H1 (cell line): ENCODE measurements at regions not wholly inside any gene's neighbourhood (a gene's known extent, or its start where the extent isn't known, plus 50 kb on each side); places are given as distances from the start of the nearest gene placed in this dataset.

ENCODE experiments used
- CTCF ChIA-PET: fragments of 300-600 bp; sonication (Branson Sonifier 250); formaldehyde crosslinking; loops from one replicate; lab custom pipeline; 2021; ENCODE audit not compliant: partially characterized antibody; lab: Charles Lee
- POLR2A ChIA-PET: fragments of 300-600 bp; sonication (Branson Sonifier 250); formaldehyde crosslinking; loops from one replicate; lab custom pipeline; 2021; ENCODE audit warnings: inconsistent platforms; ENCODE audit not compliant: partially characterized antibody; lab: Charles Lee
- DNase-seq, 2 experiments: peaks; one replicate each; pipeline versions ENCODE4 v3.0.0 to v3.0.0-alpha.2; 2010 to 2022; ENCODE audit warnings: low spot score in 2 of 2, low read depth in 1 of 2, mixed read lengths in 1 of 2
- FAIRE-seq: peaks from 2 replicates; lab custom pipeline; 2011; peaks lifted over from hg19 to GRCh38; lab: Jason Lieb, UNC
- H2AFZ ChIP-seq: 2 replicates; pipeline ENCODE4 v1.8.1; 2012; ENCODE audit warnings: low read length, inconsistent platforms
- H2AK5ac ChIP-seq: 2 replicates; pipeline ENCODE4 v1.6.1; 2013; ENCODE audit warnings: low read depth, low read length
- H2BK120ac ChIP-seq: replicated peaks from 2 replicates; pipeline ENCODE3; 2013; ENCODE audit warnings: low read depth, low read length, inconsistent platforms
- H2BK12ac ChIP-seq: 2 replicates; pipeline ENCODE4 v1.6.1; 2013; ENCODE audit warnings: low read depth, low read length
- H2BK15ac ChIP-seq: 2 replicates; pipeline ENCODE4 v1.6.1; 2013; ENCODE audit warnings: low read length
- H2BK20ac ChIP-seq: 2 replicates; pipeline ENCODE4 v1.6.1; 2013; ENCODE audit warnings: low read length
- H2BK5ac ChIP-seq: 2 replicates; pipeline ENCODE4 v1.6.1; 2013; ENCODE audit warnings: low read depth, low read length
- H3K14ac ChIP-seq: 2 replicates; pipeline ENCODE4 v1.6.1; 2013; ENCODE audit warnings: inconsistent platforms; ENCODE audit not compliant: insufficient read length
- H3K18ac ChIP-seq: 2 replicates; pipeline ENCODE4 v1.6.1; 2013; ENCODE audit warnings: low read length; ENCODE audit errors: extremely low read depth
- H3K23ac ChIP-seq: 2 replicates; pipeline ENCODE4 v1.6.1; 2013; ENCODE audit warnings: inconsistent platforms; ENCODE audit not compliant: insufficient read length
- H3K23me2 ChIP-seq: 2 replicates; pipeline ENCODE4 v1.6.1; 2013; ENCODE audit warnings: low read depth, low read length
- H3K27ac ChIP-seq: 2 replicates; pipeline ENCODE4 v1.6.1; 2011; ENCODE audit warnings: low read depth, low read length, inconsistent platforms
- H3K27me3 ChIP-seq, 4 experiments: replicated peaks in 1 of 4; 1 replicate in 1 of 4; 2 replicates in 3 of 4; pipeline versions ENCODE4 v1.6.1 to v1.8.1; 2011 to 2013; ENCODE audit warnings: low read length in 3 of 4, mild to moderate bottlenecking in 3 of 4, inconsistent platforms in 2 of 4, mixed read lengths in 2 of 4, moderate library complexity in 1 of 4; ENCODE audit not compliant: control insufficient read depth in 3 of 4, insufficient read depth in 3 of 4; ENCODE audit errors: extremely low read depth in 1 of 4
- H3K36me3 ChIP-seq, 4 experiments: 2 replicates each; pipeline versions ENCODE4 v1.6.1 to v1.8.1; 2011 to 2013; ENCODE audit warnings: mild to moderate bottlenecking in 4 of 4, low read length in 3 of 4, moderate library complexity in 2 of 4, control low read depth in 1 of 4, inconsistent platforms in 1 of 4; ENCODE audit not compliant: insufficient read depth in 4 of 4, control insufficient read depth in 2 of 4
- H3K4ac ChIP-seq: replicated peaks from 2 replicates; pipeline ENCODE3; 2013; ENCODE audit warnings: low read length, low read depth, mixed read lengths, inconsistent platforms; ENCODE audit not compliant: insufficient read length
- H3K4me1 ChIP-seq, 4 experiments: replicated peaks in 1 of 4; 1 replicate in 1 of 4; 2 replicates in 3 of 4; pipeline versions ENCODE4 v1.6.1 to v1.8.1; 2011 to 2013; ENCODE audit warnings: low read length in 3 of 4, inconsistent platforms in 2 of 4, mixed read lengths in 1 of 4; ENCODE audit not compliant: insufficient read depth in 4 of 4, control insufficient read depth in 3 of 4
- H3K4me2 ChIP-seq, 2 experiments: 2 replicates each; pipeline versions ENCODE4 v1.6.1 to v1.8.1; 2011 to 2013; ENCODE audit warnings: low read depth in 2 of 2, low read length in 2 of 2, control low read depth in 1 of 2, inconsistent platforms in 1 of 2, mild to moderate bottlenecking in 1 of 2; ENCODE audit not compliant: insufficient read depth in 1 of 2
- H3K4me3 ChIP-seq, 4 experiments: fragments of 200-600, 300-600 bp in 1 of 4; sonication (generic), shearing (Covaris generic), sonication (Bioruptor Twin) in 1 of 4; 2 replicates each; pipeline versions ENCODE4 v1.5.1 to v1.8.1; 2011 to 2016; ENCODE audit warnings: low read length in 4 of 4, low read depth in 3 of 4, control low read depth in 2 of 4, inconsistent platforms in 2 of 4, mild to moderate bottlenecking in 2 of 4, mixed read lengths in 1 of 4, moderate library complexity in 1 of 4; ENCODE audit not compliant: insufficient read depth in 2 of 4; ENCODE audit errors: extremely low read depth in 1 of 4
- H3K56ac ChIP-seq: replicated peaks from 2 replicates; pipeline ENCODE3; 2013; ENCODE audit warnings: low read depth, mild to moderate bottlenecking, mixed read lengths, low read length, inconsistent platforms; ENCODE audit not compliant: insufficient read length
- H3K79me1 ChIP-seq: 2 replicates; pipeline ENCODE4 v1.6.1; 2013; ENCODE audit warnings: low read depth, low read length, control low read depth
- H3K79me2 ChIP-seq, 2 experiments: 2 replicates each; pipeline versions ENCODE4 v1.6.1 to v1.8.1; 2012 to 2013; ENCODE audit warnings: low read length in 2 of 2, mild to moderate bottlenecking in 2 of 2, inconsistent platforms in 1 of 2; ENCODE audit not compliant: insufficient read depth in 2 of 2, control insufficient read depth in 1 of 2
- H3K9ac ChIP-seq, 4 experiments: replicated peaks in 1 of 4; 1 replicate in 1 of 4; 2 replicates in 3 of 4; pipeline versions ENCODE4 v1.6.1 to v1.8.1; 2011 to 2013; ENCODE audit warnings: low read depth in 3 of 4, low read length in 3 of 4, control low read depth in 2 of 4, mild to moderate bottlenecking in 2 of 4, moderate library complexity in 2 of 4, inconsistent platforms in 1 of 4; ENCODE audit errors: extremely low read depth in 1 of 4
- H3K9me3 ChIP-seq, 2 experiments: 2 replicates each; pipeline versions ENCODE4 v1.6.1 to v1.8.1; 2012 to 2013; ENCODE audit warnings: mild to moderate bottlenecking in 2 of 2, moderate library complexity in 2 of 2, control low read depth in 1 of 2, inconsistent platforms in 1 of 2, low read depth in 1 of 2, low read length in 1 of 2, mixed read lengths in 1 of 2; ENCODE audit not compliant: insufficient read depth in 2 of 2
- H4K20me1 ChIP-seq, 2 experiments: replicated peaks in 1 of 2; 2 replicates each; pipeline versions ENCODE3 to v1.8.1; 2011 to 2013; ENCODE audit warnings: inconsistent platforms in 2 of 2, low read length in 2 of 2, mild to moderate bottlenecking in 1 of 2; ENCODE audit not compliant: insufficient read depth in 2 of 2, control insufficient read depth in 1 of 2
- H4K5ac ChIP-seq: 2 replicates; pipeline ENCODE4 v1.6.1; 2013; ENCODE audit warnings: low read length, low read depth, mixed read lengths, inconsistent platforms; ENCODE audit not compliant: insufficient read length
- H4K8ac ChIP-seq: 2 replicates; pipeline ENCODE4 v1.8.0; 2013; ENCODE audit warnings: mild to moderate bottlenecking, moderate library complexity, low read length, inconsistent platforms; ENCODE audit not compliant: insufficient read depth; ENCODE audit errors: extremely low read depth
- H4K91ac ChIP-seq: replicated peaks from 2 replicates; pipeline ENCODE3; 2013; ENCODE audit warnings: low read length, mixed read lengths, inconsistent platforms; ENCODE audit not compliant: insufficient read length
- ASH2L ChIP-seq: fragments of 200-600, 300-600 bp; sonication (generic); IDR thresholded peaks from one replicate; pipeline ENCODE4 v1.7.1; 2017; ENCODE audit warnings: low read length
- CBX8 ChIP-seq: fragments of 300-800, 300-1000 bp; sonication (generic); IDR thresholded peaks from 2 replicates; pipeline ENCODE4 v1.7.1; 2016; ENCODE audit warnings: low read depth, low read length, borderline replicate concordance
- TBP ChIP-seq: IDR thresholded peaks from 2 replicates; pipeline ENCODE4 v1.6.1; 2011; ENCODE audit warnings: low read depth, low read length, improper control_type of control experiment
- TCF12 ChIP-seq: IDR thresholded peaks from 2 replicates; pipeline ENCODE4 v1.6.1; 2011; ENCODE audit warnings: low read depth, mild to moderate bottlenecking, low read length
- YY1 ChIP-seq: IDR thresholded peaks from 2 replicates; pipeline ENCODE4 v1.6.1; 2011; ENCODE audit warnings: low read depth, mild to moderate bottlenecking, low read length
- WGBS, 2 experiments: shearing (Covaris generic) in 1 of 2; methylation state at CpG; one replicate each; pipeline versions ENCODE4 v1.1.6 to v1.1.7; 2013 to 2015; ENCODE audit warnings: low lambda C conversion rate in 2 of 2, mixed read lengths in 2 of 2, inconsistent platforms in 1 of 2, low coverage in 1 of 2, missing lambda C conversion rate in 1 of 2; ENCODE audit not compliant: insufficient replicate concordance in 2 of 2, insufficient coverage in 1 of 2, insufficient read length in 1 of 2; ENCODE audit errors: extremely low coverage in 1 of 2, missing lambda C conversion rate in 1 of 2; 5-methylcytosine and 5-hydroxymethylcytosine counted together

DNA sequence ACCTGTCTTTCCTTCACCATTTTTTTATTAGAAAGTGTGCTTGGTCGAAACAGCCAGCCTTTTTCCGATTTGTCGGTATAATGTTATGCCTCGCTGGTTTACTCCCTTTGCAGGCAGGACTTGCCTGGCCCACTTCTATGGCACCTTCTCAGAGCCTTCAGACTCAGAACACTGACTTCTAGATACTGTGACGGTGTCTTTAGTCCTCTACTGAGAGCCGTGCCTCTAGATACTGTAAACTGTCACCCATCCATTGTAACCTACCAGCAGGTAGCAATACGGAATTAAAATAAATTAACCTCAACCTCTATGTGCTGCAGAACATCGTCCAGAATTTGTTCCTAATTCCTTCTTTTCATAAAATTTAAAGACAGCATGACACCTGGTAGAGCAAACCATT is 247.7 kb upstream of the TTC14 start:
- CTCF ChIA-PET: no interaction called here
- FAIRE-seq (no peak), DNase-seq (no peak)
- Histone ChIP-seq H3K27me3 (no peaks in the 10 kb centered on the region), H3K4me3 (no peak overlapping the region), H2BK15ac (no peak overlapping the region), H2AFZ (no peak overlapping the region), H2BK120ac (no peak overlapping the region), H3K18ac (no peak overlapping the region), H3K4ac (no peak overlapping the region), H3K23me2 (no peaks in the 10 kb centered on the region), H4K91ac (no peak overlapping the region), H3K23ac (no peak overlapping the region), H2BK20ac (no peak overlapping the region), H2BK5ac (no peak overlapping the region), H3K79me1 (no peaks in the 10 kb centered on the region), H3K14ac (no peak overlapping the region), H3K27ac (no peak overlapping the region), H4K20me1 (no peaks in the 10 kb centered on the region), H3K36me3 (no peaks in the 10 kb centered on the region), H3K9me3 (no peaks in the 10 kb centered on the region), H3K4me2 (no peak overlapping the region), H3K9ac (no peak overlapping the region), H3K56ac (no peak overlapping the region), H4K5ac (no peak overlapping the region), H2AK5ac (no peak overlapping the region), H3K4me1 (no peaks in the 10 kb centered on the region), H4K8ac (no peak overlapping the region), H3K79me2 (no peaks in the 10 kb centered on the region), H2BK12ac (no peak overlapping the region)
- 82% methylated on average over 8 of the region's 8 CpGs; no CpG with 5 or more reads in 1 of the 2 experiments for WGBS, 2 experiments
- TF ChIP-seq ASH2L (no peak), CBX8 (no peak), TBP (no peak), YY1 (no peak), TCF12 (no peak)
- POLR2A ChIA-PET: no interaction called here
